Urinary bladder (tissue), 3 donors: ENCODE measurements at regions not wholly inside any gene's neighbourhood (a gene's known extent, or its start where the extent isn't known, plus 50 kb on each side); places are given as distances from the start of the nearest gene placed in this dataset.
"Not testable (repeated sequence)": the region's sequence is repeated elsewhere in the genome, so short reads cannot be mapped to it uniquely, and the experiment has no call there.

Experiments used
- DNase-seq: peaks from one replicate; pipeline ENCODE4 v3.0.0-alpha.2; 2015; ENCODE audit errors: extremely low spot score
- H3K27ac ChIP-seq: one replicate; pipeline ENCODE4 v1.5.1; 2013; ENCODE audit warnings: low read depth, mild to moderate bottlenecking, moderate library complexity
- H3K36me3 ChIP-seq: one replicate; pipeline ENCODE4 v1.6.1; 2013; ENCODE audit warnings: mild to moderate bottlenecking, moderate library complexity; ENCODE audit not compliant: insufficient read depth
- H3K4me1 ChIP-seq: one replicate; pipeline ENCODE4 v1.6.1; 2013; ENCODE audit warnings: mild to moderate bottlenecking, moderate library complexity; ENCODE audit not compliant: insufficient read depth
- H3K4me3 ChIP-seq: one replicate; pipeline ENCODE4 v1.5.1; 2013; ENCODE audit warnings: low read depth, low read length
- WGBS: extraction: QIAGEN DNeasy Blood & Tissue Kit; methylation state at CpG from one replicate; pipeline ENCODE4 v1.1.7; 2013; 5-methylcytosine and 5-hydroxymethylcytosine counted together
- donor health status: healthy with polysubstance abuse.
- donor health status: healthy.

DNA sequence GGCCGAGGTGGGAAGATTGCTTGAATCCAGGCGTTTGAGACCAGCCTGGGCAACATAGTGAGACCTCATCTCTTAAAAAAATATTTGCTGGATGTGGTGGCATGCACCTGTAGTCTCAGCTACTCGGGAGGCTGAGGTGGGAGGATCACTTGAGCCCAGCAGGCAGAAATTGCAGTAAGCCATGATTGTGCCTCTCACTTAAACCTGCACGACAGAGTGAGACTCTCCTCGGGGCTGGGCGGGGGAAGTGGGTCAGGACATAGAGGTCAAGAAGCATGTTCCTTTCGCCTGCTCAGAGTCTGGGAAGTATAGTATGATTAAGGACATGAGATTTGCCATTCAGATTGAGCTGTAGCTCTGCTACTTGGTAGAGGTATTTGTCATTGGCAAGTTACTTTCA lies 52.3 kb downstream of the SEPTIN7 start:
- WGBS: 89% methylated on average over 7 of the region's 7 CpGs
- H3K36me3 ChIP-seq, H3K4me1 ChIP-seq, H3K4me3 ChIP-seq, H3K27ac ChIP-seq, DNase-seq: not testable (repeated sequence)

DNA sequence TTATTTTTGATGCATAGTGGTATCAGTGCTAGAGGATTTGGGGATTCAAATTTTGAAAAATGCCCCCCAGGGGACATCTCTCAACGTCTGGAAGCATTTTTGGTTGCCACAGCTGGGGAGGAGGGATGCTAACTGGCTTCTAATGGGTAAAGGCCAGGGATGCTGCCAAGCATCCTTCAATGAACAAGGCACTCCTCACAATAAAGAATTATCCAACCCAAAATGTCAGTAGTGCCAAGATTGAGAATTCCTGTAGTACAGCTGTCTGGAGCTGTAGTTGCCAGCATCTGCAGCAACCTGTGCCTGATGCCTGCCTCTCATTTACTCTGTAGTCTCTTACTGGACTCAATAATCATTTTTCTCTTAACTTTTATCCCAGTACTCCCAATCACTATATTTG lies 53.5 kb downstream of the SEPTIN7 start:
- no peaks in the 10 kb centered on the region for H3K36me3 ChIP-seq
- peaks cover 3% of the 10 kb centered on the region for H3K4me1 ChIP-seq
- H3K27ac ChIP-seq: no peak overlapping the region
- WGBS: 48% methylated on average over 1 of the region's 1 CpG
- H3K4me3 ChIP-seq: no peak overlapping the region
- no peak for DNase-seq

DNA sequence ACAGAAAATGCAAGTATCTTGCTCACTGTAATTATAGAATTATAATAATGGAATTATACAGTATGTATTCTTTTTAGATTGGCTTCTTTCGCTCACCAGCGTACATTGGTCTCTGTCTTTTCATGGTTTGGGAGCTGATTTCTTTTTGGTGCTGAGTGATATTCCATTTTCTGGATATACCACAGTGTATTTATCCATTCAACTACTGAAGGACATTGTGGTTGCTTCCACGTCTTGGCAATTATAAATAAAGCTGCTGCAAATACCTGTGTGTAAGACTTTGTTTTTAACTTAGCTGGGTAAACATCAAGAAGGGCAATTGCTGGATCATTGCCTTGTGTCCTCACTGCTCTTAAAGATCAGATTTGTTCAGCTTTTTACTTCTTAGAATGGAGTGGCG lies 55.3 kb downstream of the SEPTIN7 start:
- DNase-seq: no peak
- H3K4me3 ChIP-seq: no peak overlapping the region
- H3K27ac ChIP-seq: no peak overlapping the region
- no peaks in the 10 kb centered on the region for H3K36me3 ChIP-seq
- 74% methylated on average over 4 of the region's 4 CpGs for WGBS
- peaks cover 3% of the 10 kb centered on the region for H3K4me1 ChIP-seq

DNA sequence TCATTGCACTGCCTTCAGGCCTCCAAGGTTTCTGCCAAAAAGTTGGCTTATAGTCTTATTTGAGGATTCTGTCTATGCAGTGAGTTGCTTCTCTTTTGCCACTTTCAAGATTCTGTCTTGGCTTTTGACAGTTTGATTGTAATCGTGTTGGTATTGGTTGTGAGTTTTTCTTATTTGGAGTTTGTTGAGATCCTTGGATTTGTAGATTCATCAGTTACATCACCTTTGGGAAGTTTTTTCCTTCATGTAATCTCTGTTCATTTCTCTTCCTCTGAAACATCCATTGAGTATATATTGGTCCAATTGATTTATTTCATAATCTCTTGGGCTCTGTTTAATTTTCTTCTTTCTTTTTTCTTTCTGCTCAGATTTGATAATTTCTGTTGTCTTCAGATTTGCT lies 59.8 kb downstream of the SEPTIN7 start:
- 93% methylated on average over 1 of the region's 1 CpG for WGBS
- Histone ChIP-seq H3K4me1 (no peaks in the 10 kb centered on the region), H3K27ac (no peak overlapping the region), H3K36me3 (peaks cover 1% of the 10 kb centered on the region), H3K4me3 (no peak overlapping the region)
- no peak for DNase-seq

DNA sequence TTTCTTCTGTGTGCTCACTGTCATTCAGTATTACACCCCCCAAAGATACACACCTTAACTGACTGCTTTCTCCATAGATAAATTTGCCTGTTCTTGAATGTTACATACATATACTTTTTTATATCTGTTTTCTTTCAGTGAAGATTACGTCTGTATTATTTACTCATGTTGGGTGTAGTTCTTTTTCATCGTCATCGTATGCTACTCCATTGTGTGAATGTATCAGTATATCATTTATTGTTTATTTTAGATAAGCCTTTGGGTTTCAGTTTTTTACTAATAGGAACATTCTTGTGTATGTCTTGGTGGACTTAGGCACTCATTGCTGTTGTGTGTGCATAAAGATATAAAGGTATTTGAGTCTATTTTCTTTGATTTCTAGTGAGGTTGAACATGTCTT lies 64.4 kb downstream of the SEPTIN7 start:
- WGBS: 60% methylated on average over 3 of the region's 3 CpGs
- H3K4me1 ChIP-seq: no peaks in the 10 kb centered on the region
- no peak overlapping the region for H3K4me3 ChIP-seq
- no peak for DNase-seq
- peaks cover 1% of the 10 kb centered on the region for H3K36me3 ChIP-seq
- no peak overlapping the region for H3K27ac ChIP-seq

DNA sequence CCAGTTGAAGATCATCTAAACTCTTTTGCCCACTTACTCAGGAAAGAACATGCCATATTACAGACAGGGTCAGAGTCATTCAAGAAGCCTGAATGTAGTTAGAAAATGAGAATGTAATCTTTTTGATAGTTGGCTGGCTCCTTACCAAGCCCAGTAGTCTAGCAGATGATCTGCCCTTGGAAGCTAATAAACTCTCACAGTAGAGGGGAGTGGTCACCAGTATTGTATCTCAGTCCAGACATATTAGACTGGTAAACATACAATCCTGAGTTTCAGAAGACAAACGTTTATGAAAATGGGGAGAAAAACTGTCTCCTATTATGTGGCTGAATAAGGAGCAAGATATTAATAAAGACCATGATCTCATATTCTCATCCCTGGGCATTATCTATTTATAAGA lies 65.3 kb downstream of the SEPTIN7 start:
- Histone ChIP-seq H3K27ac (no peak overlapping the region), H3K4me1 (no peaks in the 10 kb centered on the region), H3K36me3 (peaks cover 1% of the 10 kb centered on the region), H3K4me3 (no peak overlapping the region)
- WGBS: 9% methylated on average over 1 of the region's 1 CpG
- no peak for DNase-seq

DNA sequence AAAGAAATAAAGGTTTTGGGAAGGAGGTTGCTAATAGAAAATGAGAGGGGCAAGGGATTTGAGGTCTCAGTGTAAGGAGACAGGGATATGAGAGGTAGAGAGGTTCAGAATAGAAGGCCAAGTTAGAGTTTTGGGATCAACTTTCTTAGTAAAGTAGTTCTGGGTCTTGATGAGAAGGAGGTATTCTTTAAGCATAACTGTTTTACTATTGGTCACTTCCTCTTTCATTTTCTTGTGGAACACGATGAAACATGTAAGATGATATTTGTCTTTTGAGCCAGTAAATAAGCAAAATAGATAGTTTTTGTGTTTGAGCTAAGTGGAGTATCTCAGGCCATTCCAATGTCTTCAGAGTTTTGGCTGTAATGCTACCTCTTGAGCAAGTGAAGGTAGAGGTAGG lies 68.3 kb downstream of the SEPTIN7 start:
- not testable (repeated sequence) for H3K4me3 ChIP-seq, H3K27ac ChIP-seq, H3K36me3 ChIP-seq, DNase-seq, H3K4me1 ChIP-seq
- WGBS: 49% methylated on average over 1 of the region's 1 CpG

DNA sequence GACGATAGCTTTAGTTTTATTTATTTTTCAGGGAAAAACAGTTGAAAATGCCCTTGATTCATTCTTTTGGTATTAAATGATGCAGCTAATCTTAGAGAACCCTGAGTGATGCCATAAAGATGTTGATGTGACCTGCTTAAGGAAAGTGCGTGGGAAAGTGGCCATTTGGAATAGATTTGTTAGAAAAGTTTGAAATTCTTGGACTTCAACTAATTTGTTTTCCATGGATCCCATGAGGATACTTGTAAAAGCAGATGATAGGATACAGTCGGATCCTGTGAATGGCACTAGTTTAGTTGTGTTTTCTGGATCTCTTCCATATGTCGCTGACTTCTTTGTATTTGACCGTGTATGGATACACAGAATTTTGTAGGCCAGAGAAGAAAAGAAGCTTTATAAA lies 69.0 kb downstream of the SEPTIN7 start:
- no peaks in the 10 kb centered on the region for H3K4me1 ChIP-seq
- no peak overlapping the region for H3K27ac ChIP-seq
- no peak overlapping the region for H3K4me3 ChIP-seq
- 72% methylated on average over 5 of the region's 5 CpGs for WGBS
- no peak for DNase-seq
- H3K36me3 ChIP-seq: peaks cover 2% of the 10 kb centered on the region

DNA sequence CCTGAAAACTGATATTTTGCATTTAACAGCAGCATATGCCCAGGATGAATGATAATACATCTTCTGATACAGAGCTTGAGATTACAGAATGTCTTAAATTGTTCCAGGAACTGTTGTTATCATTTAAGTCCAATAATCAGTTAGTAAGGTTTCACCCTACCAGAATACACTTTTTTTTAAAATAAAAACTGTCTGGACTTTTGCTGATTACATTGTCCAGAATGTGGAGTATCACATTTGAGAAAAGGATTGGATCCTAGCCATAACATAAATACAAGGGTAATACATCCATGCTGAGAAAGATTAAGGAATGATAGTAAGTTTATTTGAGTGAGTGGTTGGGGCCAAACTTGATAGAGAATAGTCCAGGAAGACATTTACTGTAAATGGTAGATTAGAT lies 71.0 kb downstream of the SEPTIN7 start:
- Histone ChIP-seq H3K4me1 (no peaks in the 10 kb centered on the region), H3K27ac (no peak overlapping the region), H3K4me3 (no peak overlapping the region), H3K36me3 (peaks cover 2% of the 10 kb centered on the region)
- no peak for DNase-seq

DNA sequence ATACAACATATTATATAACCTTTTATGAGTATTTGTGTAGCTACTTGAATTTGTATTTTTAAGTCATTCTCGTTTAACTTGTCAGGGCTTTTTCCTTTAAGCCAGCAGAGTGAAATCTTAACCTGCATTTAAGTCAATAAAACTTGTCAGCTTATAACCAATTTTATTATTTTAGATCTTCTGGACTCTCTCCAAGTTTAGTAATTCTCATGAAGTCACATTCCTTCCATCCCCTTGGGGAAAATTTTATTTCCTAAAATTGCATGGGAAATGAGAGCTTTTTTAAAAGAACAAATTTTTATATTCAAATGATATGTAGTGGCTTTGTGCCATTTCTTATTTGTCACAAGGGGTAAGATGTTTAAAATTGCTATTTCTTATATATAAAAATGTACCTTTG lies 74.0 kb downstream of the SEPTIN7 start:
- 30% methylated on average over 1 of the region's 1 CpG for WGBS
- H3K36me3 ChIP-seq: peaks cover 2% of the 10 kb centered on the region
- DNase-seq: no peak

DNA sequence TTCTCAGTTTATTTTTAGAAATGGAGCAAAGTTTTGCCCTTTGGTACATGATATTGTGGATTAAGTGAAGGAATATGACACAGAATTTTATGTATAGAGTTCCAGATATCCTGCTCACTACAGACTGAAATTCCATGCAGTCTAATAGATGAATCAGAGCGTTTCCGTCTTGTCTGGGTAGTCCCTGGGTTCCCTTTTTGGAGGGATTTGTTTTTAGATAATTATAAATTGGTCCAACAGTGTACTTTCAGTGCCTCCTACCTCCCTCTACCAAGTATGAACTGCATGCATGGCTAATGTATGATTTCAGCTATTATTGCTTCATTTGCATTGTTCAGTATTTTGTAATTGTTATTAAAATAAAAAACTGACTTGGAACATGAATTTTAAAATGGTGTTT lies 74.4 kb downstream of the SEPTIN7 start:
- no peak overlapping the region for H3K4me3 ChIP-seq
- WGBS: 50% methylated on average over 2 of the region's 2 CpGs

More for the DNA sequence above, 74.0 kb downstream of the SEPTIN7 start:
- Histone ChIP-seq H3K27ac (no peak overlapping the region), H3K4me3 (no peak overlapping the region), H3K4me1 (no peaks in the 10 kb centered on the region)

DNA sequence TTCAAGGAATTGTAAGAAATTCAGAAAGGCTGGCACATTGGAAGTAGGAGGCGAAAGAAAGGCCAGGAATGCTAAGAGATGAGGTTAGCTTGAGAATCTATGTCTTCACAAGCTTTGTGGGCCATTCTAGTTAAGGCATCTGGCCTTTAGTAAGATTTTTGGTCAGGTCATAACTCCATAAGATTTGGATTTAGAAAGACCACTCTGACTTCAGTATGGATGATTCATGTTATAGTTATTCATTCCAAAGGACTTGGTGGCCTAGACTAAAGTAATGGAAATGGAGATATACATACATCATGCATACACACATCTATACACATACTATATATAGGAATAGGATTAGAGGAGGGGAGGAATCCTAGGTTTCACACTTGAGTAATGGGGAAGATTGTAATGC lies 77.5 kb downstream of the SEPTIN7 start:
- DNase-seq: no peak
- Histone ChIP-seq H3K4me1 (no peaks in the 10 kb centered on the region), H3K4me3 (no peak overlapping the region), H3K27ac (no peak overlapping the region), H3K36me3 (peaks cover 2% of the 10 kb centered on the region)
- 98% methylated on average over 1 of the region's 1 CpG for WGBS

More for the DNA sequence above, 74.4 kb downstream of the SEPTIN7 start:
- no peak for DNase-seq
- peaks cover 2% of the 10 kb centered on the region for H3K36me3 ChIP-seq
- H3K4me1 ChIP-seq: no peaks in the 10 kb centered on the region
- no peak overlapping the region for H3K27ac ChIP-seq

DNA sequence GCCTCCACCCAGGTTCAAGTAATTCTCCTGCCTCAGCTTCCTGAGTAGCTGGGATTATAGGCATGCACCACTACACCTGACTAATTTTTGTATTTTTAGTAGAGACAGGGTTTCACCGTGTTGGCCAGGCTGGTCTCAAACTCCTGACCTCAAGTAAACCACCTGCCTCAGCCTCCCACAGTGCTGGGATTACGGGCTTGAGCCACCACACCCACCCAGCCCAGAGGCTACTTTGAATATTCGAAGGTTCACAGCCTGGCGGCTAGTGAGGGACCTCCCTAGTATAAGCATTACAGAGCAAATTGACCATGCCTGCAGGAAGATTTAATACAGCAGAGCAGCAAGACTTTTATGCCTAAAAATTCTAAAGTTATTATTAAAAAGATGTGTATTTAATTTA lies 86.6 kb downstream of the SEPTIN7 start:
- H3K36me3 ChIP-seq, DNase-seq, H3K4me1 ChIP-seq, H3K27ac ChIP-seq, H3K4me3 ChIP-seq: not testable (repeated sequence)
- 87% methylated on average over 4 of the region's 4 CpGs for WGBS

DNA sequence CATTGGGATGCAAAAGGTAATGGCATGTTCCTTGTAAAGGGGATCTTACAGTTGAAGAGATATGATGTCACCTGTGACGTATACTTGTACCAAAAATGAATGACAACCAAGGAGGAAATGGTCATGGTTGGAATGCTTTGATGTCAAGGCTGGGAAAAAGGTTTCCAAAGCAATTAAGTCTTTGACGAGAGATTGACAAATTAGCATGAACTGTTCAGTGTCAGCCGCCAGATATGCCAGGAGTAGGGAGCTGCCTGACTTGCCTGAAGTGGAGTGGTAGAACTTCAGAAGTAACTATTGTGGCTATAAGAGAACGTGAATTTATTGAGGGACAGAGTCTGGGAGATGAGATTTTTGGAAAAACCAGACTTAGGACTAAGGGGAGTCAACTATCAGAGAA lies 88.1 kb downstream of the SEPTIN7 start:
- no peaks in the 10 kb centered on the region for H3K36me3 ChIP-seq
- WGBS: 97% methylated on average over 4 of the region's 4 CpGs

DNA sequence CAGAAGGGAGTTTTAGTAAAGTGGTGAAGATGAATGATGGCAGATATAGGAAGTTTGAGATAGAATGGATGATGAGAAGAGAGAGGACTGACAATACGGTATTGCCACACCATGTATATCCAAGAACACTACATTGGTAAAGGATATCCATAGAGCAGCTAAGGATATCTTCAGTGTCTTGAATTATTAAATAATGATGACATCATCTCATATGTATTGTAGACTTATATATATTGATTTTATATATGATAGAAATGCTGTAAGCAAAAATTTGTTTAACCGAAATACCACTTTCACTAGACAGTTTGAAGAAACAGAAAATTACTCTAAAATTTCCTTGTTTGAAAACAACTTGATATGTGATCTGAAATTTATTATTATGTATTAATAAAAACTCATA lies 89.0 kb downstream of the SEPTIN7 start:
- DNase-seq: no peak
- Histone ChIP-seq H3K27ac (no peak overlapping the region), H3K4me1 (no peaks in the 10 kb centered on the region), H3K36me3 (no peaks in the 10 kb centered on the region), H3K4me3 (no peak overlapping the region)
- 100% methylated on average over 2 of the region's 2 CpGs for WGBS

More for the DNA sequence above, 88.1 kb downstream of the SEPTIN7 start:
- no peaks in the 10 kb centered on the region for H3K4me1 ChIP-seq
- H3K27ac ChIP-seq: no peak overlapping the region
- H3K4me3 ChIP-seq: no peak overlapping the region
- no peak for DNase-seq
